Kasumi-1 (cell line): ENCODE measurements at regions not wholly inside any gene's neighbourhood (a gene's known extent, or its start where the extent isn't known, plus 50 kb on each side); places are given as distances from the start of the nearest gene placed in this dataset.

Source experiments
- DNase-seq, 2 experiments: peaks; one replicate each; lab custom pipeline; 2025; lab: John Stamatoyannopoulos, UW

- DNase-seq, result peak; percentile 46 to 48
These were observed 117.2 kb downstream of the SLC25A24 start for GRCh38 chr1:108082738-108083562.

- DNase-seq, result no peak
These were observed 117.0 kb upstream of the VAV3 start for GRCh38 chr1:108082001-108082400.

- DNase-seq, result no peak
These were observed 115.5 kb upstream of the VAV3 start for GRCh38 chr1:108080448-108080847.

- peak; percentile 65 to 70 for DNase-seq
These were observed 114.6 kb upstream of the VAV3 start for GRCh38 chr1:108079440-108080025.

- DNase-seq, result peak; percentile 9 to 19
These were observed 113.0 kb upstream of the VAV3 start for GRCh38 chr1:108077991-108078390.

GRCh38 chr1:108075055-108075454 lies 110.1 kb upstream of the VAV3 start:
- DNase-seq, result peak; percentile 30 to 41

GRCh38 chr1:108072776-108073175 lies 107.8 kb upstream of the VAV3 start:
- DNase-seq, result no peak

GRCh38 chr1:108072212-108072611 lies 107.2 kb upstream of the VAV3 start:
- DNase-seq, result peak; percentile 15 to 17

- DNase-seq, result no peak
These were observed 106.6 kb upstream of the VAV3 start for GRCh38 chr1:108071601-108072000.

- DNase-seq, result no peak
These were observed 105.7 kb upstream of the VAV3 start for GRCh38 chr1:108070662-108071061.

- peak; percentile 21 to 42 for DNase-seq
These were observed 103.0 kb upstream of the VAV3 start for GRCh38 chr1:108067884-108068540.

GRCh38 chr1:108066808-108067207 lies 101.8 kb upstream of the VAV3 start:
- no peak for DNase-seq

GRCh38 chr1:108064255-108064654 lies 99.3 kb upstream of the VAV3 start:
- no peak for DNase-seq

GRCh38 chr1:108063703-108064102 lies 98.7 kb upstream of the VAV3 start:
- peak; percentile 41 to 55 for DNase-seq

GRCh38 chr1:108059945-108060344 lies 95.0 kb upstream of the VAV3 start:
- no peak for DNase-seq

- DNase-seq, result peak; percentile 70 to 73
These were observed 92.6 kb upstream of the VAV3 start for GRCh38 chr1:108057541-108057940.

GRCh38 chr1:108056436-108056990 lies 91.5 kb upstream of the VAV3 start:
- DNase-seq, result no peak

- DNase-seq, result no peak
These were observed 90.4 kb upstream of the VAV3 start for GRCh38 chr1:108055387-108055786.

- no peak for DNase-seq
These were observed 89.4 kb upstream of the VAV3 start for GRCh38 chr1:108054396-108054795.

GRCh38 chr1:108053270-108054013 lies 88.5 kb upstream of the VAV3 start:
- DNase-seq, result peak; percentile 66 to 86

- DNase-seq, result peak in 1 of 2 experiments; percentile 27
These were observed 86.8 kb upstream of the VAV3 start for GRCh38 chr1:108051631-108052377.
